ENCODE measurements at regions not wholly inside any gene's neighbourhood (a gene's known extent, or its start where the extent isn't known, plus 50 kb on each side); places are given as distances from the start of the nearest gene placed in this dataset.

DNA sequence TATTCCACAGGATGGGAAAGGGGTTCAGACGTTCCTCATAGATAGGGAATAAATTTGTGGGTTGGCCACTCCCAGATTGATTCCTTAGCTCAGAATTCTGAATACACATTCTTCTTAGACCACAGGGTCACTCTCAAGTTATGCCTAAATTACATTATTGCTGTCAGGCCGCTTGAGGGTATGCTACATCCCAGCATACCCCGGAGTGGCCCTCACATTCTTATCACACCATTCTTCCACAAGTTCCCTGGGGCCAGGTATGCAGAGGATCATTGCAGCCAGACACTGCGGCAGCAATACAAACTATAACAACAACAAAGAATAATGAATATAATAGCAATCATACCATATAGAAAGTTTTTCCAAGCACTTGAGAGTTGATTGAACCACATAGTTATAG, 237.9 kb upstream of the SOX4 start:
- Mint-ChIP-seq H3K27me3 (ENCODE audit: unreplicated experiment) (peaks cover 3% of the 10 kb centered on the region), H3K27ac (ENCODE audit: unreplicated experiment) (no peak overlapping the region)
- no peak for TF ChIP-seq CTCF (IDR thresholded peaks at IDR 0.05; ENCODE audit: partially characterized antibody, unreplicated experiment)

DNA sequence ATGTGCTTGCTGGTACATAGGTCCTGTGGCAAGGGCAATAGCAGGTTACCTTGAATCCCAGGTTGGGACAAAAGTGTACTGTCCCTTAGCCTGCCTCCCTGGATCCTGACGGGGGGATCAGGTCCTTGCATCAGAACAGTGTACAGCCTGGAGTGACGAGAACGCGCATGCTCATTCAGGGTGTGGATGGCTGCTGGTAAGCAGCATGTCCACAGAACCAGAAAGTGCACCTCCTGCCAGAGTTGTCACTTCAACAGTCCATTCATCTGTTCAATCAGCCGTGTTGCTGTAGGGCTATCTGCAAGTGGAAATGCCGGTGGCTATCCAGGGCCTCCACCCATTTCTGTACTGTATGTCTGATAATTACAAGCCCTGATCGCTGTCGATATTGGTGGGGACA, 236.3 kb upstream of the SOX4 start:
- no peak for TF ChIP-seq CTCF (IDR thresholded peaks at IDR 0.05; ENCODE audit: partially characterized antibody, unreplicated experiment)
- H3K9me3 Mint-ChIP-seq (ENCODE audit: unreplicated experiment) = peaks cover 7% of the 10 kb centered on the region
- peaks cover 6% of the 10 kb centered on the region for H3K27me3 Mint-ChIP-seq (ENCODE audit: unreplicated experiment)
- no peak overlapping the region for H3K27ac Mint-ChIP-seq (ENCODE audit: unreplicated experiment)
- H3K4me3 Mint-ChIP-seq (ENCODE audit: unreplicated experiment) = no peak overlapping the region
- H3K4me1 Mint-ChIP-seq (ENCODE audit: low read depth, unreplicated experiment) = no peaks in the 10 kb centered on the region
- peaks cover 7% of the 10 kb centered on the region for H3K36me3 Mint-ChIP-seq (ENCODE audit: unreplicated experiment)
- DNase-seq = no peak

More for the DNA sequence above, 237.9 kb upstream of the SOX4 start:
- H3K36me3 Mint-ChIP-seq (ENCODE audit: unreplicated experiment) = peaks cover 7% of the 10 kb centered on the region
- H3K9me3 Mint-ChIP-seq (ENCODE audit: unreplicated experiment) = peaks cover 4% of the 10 kb centered on the region
- peaks cover 2% of the 10 kb centered on the region for H3K4me1 Mint-ChIP-seq (ENCODE audit: low read depth, unreplicated experiment)
- no peak overlapping the region for H3K4me3 Mint-ChIP-seq (ENCODE audit: unreplicated experiment)
- DNase-seq = no peak

DNA sequence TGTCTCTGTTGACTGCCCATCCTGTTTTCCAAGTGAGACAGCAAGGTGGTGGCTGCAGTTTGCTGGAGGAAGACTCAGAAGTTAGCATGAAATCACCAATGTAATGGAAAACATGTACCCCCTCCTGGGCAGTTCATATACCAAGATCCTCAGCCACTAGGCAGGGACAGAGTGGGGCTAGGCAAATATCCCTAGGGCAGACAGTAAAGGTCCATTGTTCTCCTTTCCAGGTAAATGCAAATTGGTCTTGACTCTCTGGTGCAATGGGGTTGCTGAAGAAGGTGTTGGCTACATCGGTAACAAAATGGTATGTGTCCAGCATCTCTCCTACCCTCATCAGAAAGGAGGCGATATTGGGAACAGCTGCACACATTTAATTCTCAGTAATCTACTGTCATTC, 233.6 kb upstream of the SOX4 start:
- Mint-ChIP-seq H3K9me3 (ENCODE audit: unreplicated experiment) (peaks cover 7% of the 10 kb centered on the region), H3K4me1 (ENCODE audit: low read depth, unreplicated experiment) (no peaks in the 10 kb centered on the region), H3K27ac (ENCODE audit: unreplicated experiment) (no peak overlapping the region), H3K36me3 (ENCODE audit: unreplicated experiment) (peaks cover 7% of the 10 kb centered on the region), H3K4me3 (ENCODE audit: unreplicated experiment) (no peak overlapping the region), H3K27me3 (ENCODE audit: unreplicated experiment) (peaks cover 6% of the 10 kb centered on the region)
- TF ChIP-seq CTCF (IDR thresholded peaks at IDR 0.05; ENCODE audit: partially characterized antibody, unreplicated experiment) = no peak
- DNase-seq = no peak

GRCh38 chr6:21360336-21360735, 233.2 kb upstream of the SOX4 start:
- no peak for DNase-seq
- H3K36me3 Mint-ChIP-seq (ENCODE audit: unreplicated experiment) = peaks cover 7% of the 10 kb centered on the region
- no peak overlapping the region for H3K4me3 Mint-ChIP-seq (ENCODE audit: unreplicated experiment)
- peaks cover 6% of the 10 kb centered on the region for H3K27me3 Mint-ChIP-seq (ENCODE audit: unreplicated experiment)
- no peak overlapping the region for H3K27ac Mint-ChIP-seq (ENCODE audit: unreplicated experiment)
- no peaks in the 10 kb centered on the region for H3K4me1 Mint-ChIP-seq (ENCODE audit: low read depth, unreplicated experiment)
- peaks cover 7% of the 10 kb centered on the region for H3K9me3 Mint-ChIP-seq (ENCODE audit: unreplicated experiment)
- no peak for TF ChIP-seq CTCF (IDR thresholded peaks at IDR 0.05; ENCODE audit: partially characterized antibody, unreplicated experiment)

DNA sequence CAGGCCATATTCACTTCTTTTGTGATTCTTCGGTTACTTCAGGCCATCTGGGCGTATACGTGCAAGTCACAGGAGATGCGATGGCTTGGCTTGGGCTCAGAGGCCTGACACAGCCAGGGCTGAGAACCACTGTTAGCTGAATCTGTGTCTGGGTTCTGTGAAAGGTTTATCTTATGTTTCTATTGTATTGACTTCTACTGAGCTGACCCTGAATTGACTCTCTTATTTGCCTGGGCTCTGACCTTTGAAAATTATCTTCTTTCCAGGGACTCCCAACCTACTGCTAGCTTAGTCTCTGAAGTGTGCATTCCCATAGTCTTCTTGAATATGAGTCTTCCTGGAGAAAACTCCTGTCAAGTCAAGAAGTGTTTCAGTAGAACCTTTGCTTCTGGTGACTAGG, 226.4 kb upstream of the SOX4 start:
- H3K36me3 Mint-ChIP-seq (ENCODE audit: unreplicated experiment) = no peaks in the 10 kb centered on the region
- H3K4me3 Mint-ChIP-seq (ENCODE audit: unreplicated experiment) = no peak overlapping the region
- peaks cover 3% of the 10 kb centered on the region for H3K27me3 Mint-ChIP-seq (ENCODE audit: unreplicated experiment)
- H3K27ac Mint-ChIP-seq (ENCODE audit: unreplicated experiment) = no peak overlapping the region
- TF ChIP-seq CTCF (IDR thresholded peaks at IDR 0.05; ENCODE audit: partially characterized antibody, unreplicated experiment) = no peak
- no peaks in the 10 kb centered on the region for H3K4me1 Mint-ChIP-seq (ENCODE audit: low read depth, unreplicated experiment)
- DNase-seq = no peak
- no peaks in the 10 kb centered on the region for H3K9me3 Mint-ChIP-seq (ENCODE audit: unreplicated experiment)
